HEK293 (cell line): ENCODE measurements at regions not wholly inside any gene's neighbourhood (a gene's known extent, or its start where the extent isn't known, plus 50 kb on each side); places are given as distances from the start of the nearest gene placed in this dataset.

Experiments
- CTCF ChIP-seq: fragments of 450-650 bp; formaldehyde crosslinking; IDR thresholded peaks from 2 replicates; pipeline ENCODE4 v1.5.1; 2016; ENCODE audit warnings: missing biosample characterization, missing genetic modification characterization
- HOXD13 ChIP-seq: sonication (generic); formaldehyde crosslinking; IDR thresholded peaks from 2 replicates; pipeline ENCODE4 v1.8.0; 2022; ENCODE audit warnings: missing genetic modification reagents, borderline replicate concordance
- ZNF24 ChIP-seq: fragments of 450-650 bp; formaldehyde crosslinking; IDR thresholded peaks from 2 replicates; pipeline ENCODE4 v1.5.1; 2016; ENCODE audit warnings: missing biosample characterization, missing genetic modification characterization
- TF ChIP-seq, protein P1 (sequence below): fragments of 450-650 bp; formaldehyde crosslinking; IDR thresholded peaks from 2 replicates; pipeline ENCODE4 v1.5.1; 2016; ENCODE audit warnings: missing biosample characterization, missing genetic modification characterization

- TF ChIP-seq ZNF24 (tag by site-specific recombination) (no peak), HOXD13 (no peak), CTCF (no peak)
- TF ChIP-seq, protein P1, sequence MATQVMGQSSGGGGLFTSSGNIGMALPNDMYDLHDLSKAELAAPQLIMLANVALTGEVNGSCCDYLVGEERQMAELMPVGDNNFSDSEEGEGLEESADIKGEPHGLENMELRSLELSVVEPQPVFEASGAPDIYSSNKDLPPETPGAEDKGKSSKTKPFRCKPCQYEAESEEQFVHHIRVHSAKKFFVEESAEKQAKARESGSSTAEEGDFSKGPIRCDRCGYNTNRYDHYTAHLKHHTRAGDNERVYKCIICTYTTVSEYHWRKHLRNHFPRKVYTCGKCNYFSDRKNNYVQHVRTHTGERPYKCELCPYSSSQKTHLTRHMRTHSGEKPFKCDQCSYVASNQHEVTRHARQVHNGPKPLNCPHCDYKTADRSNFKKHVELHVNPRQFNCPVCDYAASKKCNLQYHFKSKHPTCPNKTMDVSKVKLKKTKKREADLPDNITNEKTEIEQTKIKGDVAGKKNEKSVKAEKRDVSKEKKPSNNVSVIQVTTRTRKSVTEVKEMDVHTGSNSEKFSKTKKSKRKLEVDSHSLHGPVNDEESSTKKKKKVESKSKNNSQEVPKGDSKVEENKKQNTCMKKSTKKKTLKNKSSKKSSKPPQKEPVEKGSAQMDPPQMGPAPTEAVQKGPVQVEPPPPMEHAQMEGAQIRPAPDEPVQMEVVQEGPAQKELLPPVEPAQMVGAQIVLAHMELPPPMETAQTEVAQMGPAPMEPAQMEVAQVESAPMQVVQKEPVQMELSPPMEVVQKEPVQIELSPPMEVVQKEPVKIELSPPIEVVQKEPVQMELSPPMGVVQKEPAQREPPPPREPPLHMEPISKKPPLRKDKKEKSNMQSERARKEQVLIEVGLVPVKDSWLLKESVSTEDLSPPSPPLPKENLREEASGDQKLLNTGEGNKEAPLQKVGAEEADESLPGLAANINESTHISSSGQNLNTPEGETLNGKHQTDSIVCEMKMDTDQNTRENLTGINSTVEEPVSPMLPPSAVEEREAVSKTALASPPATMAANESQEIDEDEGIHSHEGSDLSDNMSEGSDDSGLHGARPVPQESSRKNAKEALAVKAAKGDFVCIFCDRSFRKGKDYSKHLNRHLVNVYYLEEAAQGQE (tag by site-specific recombination) = no peak
These were observed 291.3 kb downstream of the PDHA2 start for GRCh38 chr4:96131186-96131585.
